ENCODE measurements at regions not wholly inside any gene's neighbourhood (a gene's known extent, or its start where the extent isn't known, plus 50 kb on each side); places are given as distances from the start of the nearest gene placed in this dataset.

- no peak for TF ChIP-seq ZFX (IDR thresholded peaks at IDR 0.05; ENCODE audit: borderline replicate concordance)
- TF ChIP-seq, protein P1, sequence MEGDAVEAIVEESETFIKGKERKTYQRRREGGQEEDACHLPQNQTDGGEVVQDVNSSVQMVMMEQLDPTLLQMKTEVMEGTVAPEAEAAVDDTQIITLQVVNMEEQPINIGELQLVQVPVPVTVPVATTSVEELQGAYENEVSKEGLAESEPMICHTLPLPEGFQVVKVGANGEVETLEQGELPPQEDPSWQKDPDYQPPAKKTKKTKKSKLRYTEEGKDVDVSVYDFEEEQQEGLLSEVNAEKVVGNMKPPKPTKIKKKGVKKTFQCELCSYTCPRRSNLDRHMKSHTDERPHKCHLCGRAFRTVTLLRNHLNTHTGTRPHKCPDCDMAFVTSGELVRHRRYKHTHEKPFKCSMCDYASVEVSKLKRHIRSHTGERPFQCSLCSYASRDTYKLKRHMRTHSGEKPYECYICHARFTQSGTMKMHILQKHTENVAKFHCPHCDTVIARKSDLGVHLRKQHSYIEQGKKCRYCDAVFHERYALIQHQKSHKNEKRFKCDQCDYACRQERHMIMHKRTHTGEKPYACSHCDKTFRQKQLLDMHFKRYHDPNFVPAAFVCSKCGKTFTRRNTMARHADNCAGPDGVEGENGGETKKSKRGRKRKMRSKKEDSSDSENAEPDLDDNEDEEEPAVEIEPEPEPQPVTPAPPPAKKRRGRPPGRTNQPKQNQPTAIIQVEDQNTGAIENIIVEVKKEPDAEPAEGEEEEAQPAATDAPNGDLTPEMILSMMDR (IDR thresholded peaks at IDR 0.05) = 0 out of 2 replicates have a peak, but pooled peaks have one; percentile 25
Measured at GRCh38 chr11:32288276-32288675, 147.1 kb downstream of the WT1 start.

GRCh38 chr11:32289701-32290100, 145.6 kb downstream of the WT1 start:
- TF ChIP-seq ZFX (IDR thresholded peaks at IDR 0.05; ENCODE audit: borderline replicate concordance) = no peak
- TF ChIP-seq, protein P1 (IDR thresholded peaks at IDR 0.05) = no peak

More at GRCh38 chr11:32288276-32288675, 147.1 kb downstream of the WT1 start:
- H3K27ac ChIP-seq = no peak overlapping the region

DNA sequence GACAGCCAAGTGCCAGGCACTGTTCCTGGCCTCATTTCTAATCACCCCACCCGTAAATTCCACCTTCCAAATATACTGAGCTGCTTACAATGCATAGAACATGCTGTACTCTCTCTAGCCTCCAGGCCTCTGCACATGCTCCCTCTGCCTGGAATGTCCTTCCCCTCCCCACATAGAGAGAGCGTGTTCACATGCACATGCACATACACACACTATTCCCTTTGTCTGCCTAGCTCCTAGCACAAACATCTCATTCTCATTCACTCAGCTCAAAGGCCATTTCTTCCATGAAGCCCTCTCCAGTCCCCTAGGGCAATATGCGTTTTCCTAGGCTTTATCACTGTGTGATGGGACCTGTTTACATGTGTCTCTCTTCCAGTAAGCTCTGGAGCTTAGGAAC, 144.6 kb downstream of the WT1 start:
- no peak for TF ChIP-seq ZFX (IDR thresholded peaks at IDR 0.05; ENCODE audit: borderline replicate concordance)
- TF ChIP-seq, protein P1 (IDR thresholded peaks at IDR 0.05) = no peak
- H3K27ac ChIP-seq = no peak overlapping the region

More at GRCh38 chr11:32289701-32290100, 145.6 kb downstream of the WT1 start:
- no peak overlapping the region for H3K27ac ChIP-seq

DNA sequence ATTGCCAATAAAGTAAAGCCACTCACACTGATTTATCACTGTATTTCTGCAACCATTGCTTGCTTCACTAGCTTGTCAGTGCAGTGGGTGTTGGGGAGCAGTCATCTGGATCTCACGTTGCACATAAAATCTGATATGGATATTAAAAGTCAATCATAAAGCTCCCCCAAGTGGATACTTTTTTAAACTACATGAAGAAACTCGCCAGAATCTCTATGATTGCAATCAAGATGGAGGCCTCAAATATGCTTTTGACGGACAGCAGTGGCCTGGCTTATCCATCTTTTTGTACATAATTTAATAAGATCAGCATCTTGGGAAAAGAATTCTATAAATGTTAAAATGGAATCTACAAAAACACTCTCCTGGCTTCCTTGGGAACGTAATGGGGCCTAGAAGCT, 137.7 kb downstream of the WT1 start:
- H3K27ac ChIP-seq = no peak overlapping the region
- no peak for TF ChIP-seq ZFX (IDR thresholded peaks at IDR 0.05; ENCODE audit: borderline replicate concordance)
- TF ChIP-seq, protein P1 (IDR thresholded peaks at IDR 0.05) = peak; percentile 49

DNA sequence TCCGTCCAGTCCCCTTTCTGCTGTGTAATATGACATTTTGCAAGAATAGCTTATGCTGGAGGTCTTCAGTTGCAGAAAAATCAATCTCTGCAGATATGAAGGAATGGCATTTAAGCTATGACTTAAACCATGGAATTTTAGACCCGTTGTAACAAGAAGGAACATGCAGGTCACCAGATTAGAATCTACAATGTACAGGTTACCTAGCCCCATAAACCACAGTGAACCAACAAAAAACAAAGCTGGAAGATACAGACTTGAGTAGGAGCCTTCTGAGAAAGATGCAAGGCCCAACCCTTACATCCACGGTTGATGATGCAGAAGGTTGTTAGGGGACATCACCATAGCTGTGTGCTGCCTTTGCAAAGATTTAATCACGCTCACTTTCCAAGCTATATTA, 132.5 kb downstream of the WT1 start:
- TF ChIP-seq, protein P1 (IDR thresholded peaks at IDR 0.05) = no peak
- TF ChIP-seq ZFX (IDR thresholded peaks at IDR 0.05; ENCODE audit: borderline replicate concordance) = no peak
- H3K27ac ChIP-seq = no peak overlapping the region

- TF ChIP-seq, protein P1 (IDR thresholded peaks at IDR 0.05) = no peak
- TF ChIP-seq ZFX (IDR thresholded peaks at IDR 0.05; ENCODE audit: borderline replicate concordance) = no peak
Measured at GRCh38 chr11:32304521-32304920, 130.8 kb downstream of the WT1 start.

DNA sequence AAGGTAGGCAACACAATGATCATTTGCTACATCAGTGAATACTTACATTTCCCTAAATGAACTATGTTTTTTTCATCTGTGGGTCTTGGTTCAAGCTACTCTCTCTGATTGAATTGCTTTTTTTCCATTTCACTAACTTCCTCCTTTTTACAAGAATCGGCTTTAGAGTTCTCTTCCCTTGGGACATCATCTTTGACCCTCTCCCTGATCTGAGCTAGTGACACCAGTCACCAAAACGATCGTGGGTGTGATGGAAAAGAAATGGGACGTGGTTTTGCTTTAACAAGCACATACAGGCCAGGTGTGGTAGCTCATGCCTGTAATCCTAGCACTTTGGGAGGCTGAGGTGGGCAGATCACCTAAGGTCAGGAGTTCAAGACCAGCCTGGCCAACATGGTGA, 129.9 kb downstream of the WT1 start:
- TF ChIP-seq, protein P1 (IDR thresholded peaks at IDR 0.05) = no peak
- no peak for TF ChIP-seq ZFX (IDR thresholded peaks at IDR 0.05; ENCODE audit: borderline replicate concordance)
- H3K27ac ChIP-seq = no peak overlapping the region

More at GRCh38 chr11:32304521-32304920, 130.8 kb downstream of the WT1 start:
- H3K27ac ChIP-seq = no peak overlapping the region

All from 22Rv1 (cell line).